Right forelimb (tissue), 1 donor: ENCODE measurements at regions not wholly inside any gene's neighbourhood (a gene's known extent, or its start where the extent isn't known, plus 50 kb on each side); places are given as distances from the start of the nearest gene placed in this dataset.
"Not testable (repeated sequence)": the region's sequence is repeated elsewhere in the genome, so short reads cannot be mapped to it uniquely, and the experiment has no call there.

Experiments used
- DNase-seq: peaks from one replicate; pipeline ENCODE4 v3.0.0-alpha.2; 2018

- DNase-seq, result no peak
Measured at GRCh38 chr5:66354422-66354821, 210.3 kb downstream of the SREK1 start.

GRCh38 chr5:66356011-66356565 is 212.0 kb downstream of the SREK1 start:
- no peak for DNase-seq

- no peak for DNase-seq
Measured at GRCh38 chr5:66358741-66359140, 214.6 kb downstream of the SREK1 start.

GRCh38 chr5:66361070-66361469 is 217.0 kb downstream of the SREK1 start:
- no peak for DNase-seq

GRCh38 chr5:66362046-66362445 is 217.9 kb downstream of the SREK1 start:
- no peak for DNase-seq

GRCh38 chr5:66362687-66363086 is 218.6 kb downstream of the SREK1 start:
- no peak for DNase-seq

GRCh38 chr5:66363097-66363496 is 219.0 kb downstream of the SREK1 start:
- DNase-seq, result no peak

GRCh38 chr5:66364186-66364585 is 220.1 kb downstream of the SREK1 start:
- DNase-seq, result no peak

- DNase-seq, result no peak
Measured at GRCh38 chr5:66365981-66366380, 221.9 kb downstream of the SREK1 start.

- DNase-seq, result no peak
Measured at GRCh38 chr5:66367814-66368541, 223.9 kb downstream of the SREK1 start.

GRCh38 chr5:66368811-66369210 is 224.7 kb downstream of the SREK1 start:
- no peak for DNase-seq

- no peak for DNase-seq
Measured at GRCh38 chr5:66377747-66378146, 218.4 kb upstream of the MAST4 start.

- no peak for DNase-seq
Measured at GRCh38 chr5:66378407-66378806, 217.8 kb upstream of the MAST4 start.

GRCh38 chr5:66382152-66382551 is 214.0 kb upstream of the MAST4 start:
- DNase-seq, result no peak

GRCh38 chr5:66405145-66405544 is 191.0 kb upstream of the MAST4 start:
- not testable (repeated sequence) for DNase-seq

GRCh38 chr5:66406761-66407336 is 189.3 kb upstream of the MAST4 start:
- no peak for DNase-seq

GRCh38 chr5:66407765-66408164 is 188.4 kb upstream of the MAST4 start:
- DNase-seq, result no peak

- DNase-seq, result no peak
Measured at GRCh38 chr5:66408576-66408975, 187.6 kb upstream of the MAST4 start.

- DNase-seq, result no peak
Measured at GRCh38 chr5:66410122-66410521, 186.1 kb upstream of the MAST4 start.

GRCh38 chr5:66411701-66412100 is 184.5 kb upstream of the MAST4 start:
- no peak for DNase-seq

- DNase-seq, result no peak
Measured at GRCh38 chr5:66413931-66414330, 182.3 kb upstream of the MAST4 start.

GRCh38 chr5:66415208-66415607 is 181.0 kb upstream of the MAST4 start:
- no peak for DNase-seq

- DNase-seq, result no peak
Measured at GRCh38 chr5:66416698-66417097, 179.5 kb upstream of the MAST4 start.

- DNase-seq, result no peak
Measured at GRCh38 chr5:66417781-66418180, 178.4 kb upstream of the MAST4 start.

- DNase-seq, result no peak
Measured at GRCh38 chr5:66423484-66423883, 172.7 kb upstream of the MAST4 start.
